Skin epidermis (tissue), 12 donors: ENCODE measurements at regions not wholly inside any gene's neighbourhood (a gene's known extent, or its start where the extent isn't known, plus 50 kb on each side); places are given as distances from the start of the nearest gene placed in this dataset.

Source experiments
- H3K27ac ChIP-seq, 21 experiments: fragments of 200-600 bp; sonication (generic) in 11 of 21; one replicate each; pipeline ENCODE4 v1.5.0; 2020; ENCODE audit warnings: mild to moderate bottlenecking in 3 of 21, inconsistent platforms in 2 of 21, moderate library complexity in 2 of 21
- H3K4me3 ChIP-seq, 7 experiments: fragments of 200-600 bp; sonication (generic) in 2 of 7; one replicate each; pipeline ENCODE4 v1.5.0; 2020; ENCODE audit warnings: inconsistent platforms in 2 of 7, mild to moderate bottlenecking in 2 of 7, moderate library complexity in 1 of 7

GRCh38 chr2:60400462-60401246 is 152.8 kb downstream of the BCL11A start:
- Histone ChIP-seq H3K27ac (no peak overlapping the region), H3K4me3 (no peak overlapping the region)

GRCh38 chr2:60394463-60394862 is 159.0 kb downstream of the BCL11A start:
- H3K4me3 ChIP-seq = no peak overlapping the region
- no peak overlapping the region for H3K27ac ChIP-seq

- H3K4me3 ChIP-seq = no peak overlapping the region
- H3K27ac ChIP-seq = peak overlapping the region in 1 of 21 experiments; percentile 31
Measured at GRCh38 chr2:60391649-60392375, 161.6 kb downstream of the BCL11A start.

- Histone ChIP-seq H3K27ac (peak overlapping the region in 1 of 21 experiments; percentile 31), H3K4me3 (no peak overlapping the region)
Measured at GRCh38 chr2:60391230-60391629, 162.2 kb downstream of the BCL11A start.

- Histone ChIP-seq H3K27ac (no peak overlapping the region), H3K4me3 (no peak overlapping the region)
Measured at GRCh38 chr2:60386436-60386835, 167.0 kb downstream of the BCL11A start.

- Histone ChIP-seq H3K27ac (no peak overlapping the region), H3K4me3 (no peak overlapping the region)
Measured at GRCh38 chr2:60385648-60386047, 167.8 kb downstream of the BCL11A start.

GRCh38 chr2:60383401-60384143 is 169.9 kb downstream of the BCL11A start:
- peak overlapping the region in 7 of 21 experiments; percentile 3 to 58 (median 29) for H3K27ac ChIP-seq
- H3K4me3 ChIP-seq = no peak overlapping the region

GRCh38 chr2:60380411-60380810 is 173.0 kb downstream of the BCL11A start:
- H3K4me3 ChIP-seq = no peak overlapping the region
- H3K27ac ChIP-seq = peak overlapping the region in 1 of 21 experiments; percentile 14

- no peak overlapping the region for H3K27ac ChIP-seq
- H3K4me3 ChIP-seq = no peak overlapping the region
Measured at GRCh38 chr2:60379684-60380083, 173.8 kb downstream of the BCL11A start.

- Histone ChIP-seq H3K4me3 (no peak overlapping the region), H3K27ac (no peak overlapping the region)
Measured at GRCh38 chr2:60379216-60379615, 174.2 kb downstream of the BCL11A start.

GRCh38 chr2:60377825-60378224 is 175.6 kb downstream of the BCL11A start:
- Histone ChIP-seq H3K27ac (no peak overlapping the region), H3K4me3 (no peak overlapping the region)

GRCh38 chr2:60376252-60376651 is 177.2 kb downstream of the BCL11A start:
- Histone ChIP-seq H3K27ac (no peak overlapping the region), H3K4me3 (no peak overlapping the region)

GRCh38 chr2:60371681-60372080 is 181.8 kb downstream of the BCL11A start:
- Histone ChIP-seq H3K4me3 (no peak overlapping the region), H3K27ac (peak overlapping the region in 5 of 21 experiments; percentile 36 to 62 (median 46))

GRCh38 chr2:60371219-60371618 is 182.2 kb downstream of the BCL11A start:
- H3K27ac ChIP-seq = peak overlapping the region in 5 of 21 experiments; percentile 36 to 62 (median 46)
- H3K4me3 ChIP-seq = no peak overlapping the region

- Histone ChIP-seq H3K27ac (peak overlapping the region in 4 of 21 experiments; percentile 21 to 62 (median 43)), H3K4me3 (no peak overlapping the region)
Measured at GRCh38 chr2:60370814-60371213, 182.6 kb downstream of the BCL11A start.

GRCh38 chr2:60368456-60368855 is 185.0 kb downstream of the BCL11A start:
- no peak overlapping the region for H3K27ac ChIP-seq
- H3K4me3 ChIP-seq = no peak overlapping the region

GRCh38 chr2:60366135-60366712 is 187.2 kb downstream of the BCL11A start:
- H3K27ac ChIP-seq = no peak overlapping the region
- no peak overlapping the region for H3K4me3 ChIP-seq

- Histone ChIP-seq H3K27ac (no peak overlapping the region), H3K4me3 (no peak overlapping the region)
Measured at GRCh38 chr2:60365556-60365955, 187.9 kb downstream of the BCL11A start.

- Histone ChIP-seq H3K4me3 (no peak overlapping the region), H3K27ac (no peak overlapping the region)
Measured at GRCh38 chr2:60364491-60364890, 189.0 kb downstream of the BCL11A start.

GRCh38 chr2:60361498-60361897 is 192.0 kb downstream of the BCL11A start:
- H3K4me3 ChIP-seq = no peak overlapping the region
- no peak overlapping the region for H3K27ac ChIP-seq
